ENCODE measurements at regions not wholly inside any gene's neighbourhood (a gene's known extent, or its start where the extent isn't known, plus 50 kb on each side); places are given as distances from the start of the nearest gene placed in this dataset.

- TF ChIP-seq CTCF (IDR thresholded peaks at IDR 0.05), result no peak
- TF ChIP-seq EP300 (IDR thresholded peaks at IDR 0.05), result no peak
Observed at GRCh38 chr20:6611911-6612605, 155.4 kb upstream of the BMP2 start.
